Stimulated activated CD8-positive, alpha-beta memory T cell treated with anti-CD3 and anti-CD28 coated beads, Interleukin-2, amount 100 ng/mL, for 48 hours (primary cell): ENCODE measurements at regions not wholly inside any gene's neighbourhood (a gene's known extent, or its start where the extent isn't known, plus 50 kb on each side); places are given as distances from the start of the nearest gene placed in this dataset.
"Not testable (repeated sequence)": the region's sequence is repeated elsewhere in the genome, so short reads cannot be mapped to it uniquely, and the experiment has no call there.

ENCODE experiments used
- DNase-seq, 2 donors: peaks; one replicate each; pipeline ENCODE4 v3.0.0-alpha.2; 2020; ENCODE audit warnings: low read depth in 2 of 2

GRCh38 chr15:46933332-46933731 is 784.0 kb upstream of the SEMA6D start:
- no peak for DNase-seq

- DNase-seq, result no peak
Measured at GRCh38 chr15:46934851-46935250, 782.5 kb upstream of the SEMA6D start.

DNA sequence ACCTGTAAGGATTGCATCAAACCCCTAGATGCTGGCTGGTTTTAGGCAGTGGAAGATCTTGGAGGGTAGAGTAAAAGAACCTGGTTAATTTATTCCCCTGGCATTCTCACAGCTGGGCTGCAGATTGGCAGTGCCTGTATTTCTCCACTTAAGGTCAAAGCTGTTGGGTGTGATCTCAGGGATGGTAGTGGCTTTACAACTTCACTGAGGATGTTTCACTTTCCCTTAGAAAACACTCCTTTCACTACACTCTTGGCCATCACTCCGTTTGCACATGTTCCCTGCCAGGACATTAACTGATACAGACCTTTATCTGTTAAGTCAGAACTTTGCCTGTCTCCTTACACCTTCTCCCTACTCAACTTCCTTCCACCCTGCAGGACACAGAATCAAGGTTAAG is 779.1 kb upstream of the SEMA6D start:
- DNase-seq, result no peak

GRCh38 chr15:46941241-46941640 is 776.1 kb upstream of the SEMA6D start:
- DNase-seq, result no peak

- no peak for DNase-seq
Measured at GRCh38 chr15:46946953-46947352, 770.4 kb upstream of the SEMA6D start.

DNA sequence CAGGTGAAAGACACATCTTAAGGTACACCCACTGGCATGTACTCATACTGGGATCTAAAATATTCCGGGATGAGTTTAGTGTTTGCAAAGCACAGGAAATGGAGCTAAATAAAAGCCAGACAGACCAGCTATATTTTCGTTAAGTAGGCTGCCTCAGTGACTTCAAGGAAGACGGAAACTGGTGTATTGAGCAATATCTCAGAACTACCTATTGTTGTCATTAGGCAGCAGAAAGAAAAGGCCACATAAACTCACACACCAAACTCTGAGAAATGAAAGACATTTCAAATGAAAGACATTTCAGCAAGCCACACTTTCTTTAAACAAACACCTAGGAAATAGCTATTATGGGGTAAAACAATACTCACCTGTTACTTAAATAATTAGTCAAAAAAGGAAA is 761.7 kb upstream of the SEMA6D start:
- no peak for DNase-seq

- DNase-seq, result no peak
Measured at GRCh38 chr15:46956456-46956855, 760.8 kb upstream of the SEMA6D start.

DNA sequence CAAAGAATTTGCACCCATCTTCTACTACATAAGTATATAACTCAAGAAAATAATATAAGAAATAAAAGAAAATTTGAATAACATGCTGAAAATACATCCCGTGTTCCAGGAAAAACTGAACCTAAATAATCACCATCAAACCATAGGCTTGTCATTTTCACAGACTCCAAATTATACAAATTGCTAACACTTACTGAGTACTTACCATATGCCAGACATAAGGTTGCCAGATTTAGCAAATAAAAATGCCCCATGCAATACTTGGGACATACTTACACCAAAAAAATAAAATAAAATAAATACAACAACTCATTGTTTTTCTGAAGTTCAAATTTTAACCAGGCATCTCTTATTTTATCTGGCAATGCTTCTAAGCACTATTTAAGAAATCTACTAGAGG is 760.4 kb upstream of the SEMA6D start:
- DNase-seq, result no peak

- DNase-seq, result no peak
Measured at GRCh38 chr15:46960581-46960980, 756.7 kb upstream of the SEMA6D start.

DNA sequence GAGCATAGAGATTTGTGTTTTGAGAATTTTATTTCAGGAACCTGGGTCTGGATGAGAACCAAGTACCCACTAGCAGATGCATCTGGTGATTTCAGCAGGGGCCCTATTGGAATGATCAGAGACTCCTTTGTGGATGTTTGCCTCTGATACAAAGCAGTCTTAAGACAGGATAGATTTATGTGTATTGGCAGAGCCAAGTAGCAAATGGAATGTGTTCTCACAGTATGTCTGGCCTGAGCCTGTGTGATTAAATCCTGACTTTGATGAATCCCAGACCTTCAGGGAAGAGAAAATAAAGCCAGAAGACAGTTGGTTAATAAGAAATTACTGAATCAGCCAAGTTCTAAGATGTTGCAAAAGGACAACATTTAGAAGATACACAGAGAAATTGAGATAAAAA is 755.5 kb upstream of the SEMA6D start:
- no peak for DNase-seq

DNA sequence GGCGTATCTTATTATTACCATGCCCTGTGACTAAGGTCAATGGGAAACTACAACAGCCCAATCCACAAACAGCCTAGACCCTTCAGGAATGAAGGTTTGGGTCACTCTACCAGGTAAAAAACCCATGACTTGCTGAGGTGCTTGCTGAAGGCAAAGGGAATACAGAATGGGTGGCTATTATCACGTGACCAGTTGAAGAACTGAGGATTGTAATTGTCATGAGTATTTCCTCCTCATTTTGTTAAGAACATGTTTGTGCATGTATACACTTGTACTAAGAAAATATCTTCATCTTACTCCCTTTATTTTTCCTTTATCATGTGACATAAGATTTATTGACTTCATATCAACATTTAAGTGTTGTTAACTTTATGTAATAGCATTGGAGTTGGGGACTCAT is 729.2 kb upstream of the SEMA6D start:
- DNase-seq, result not testable (repeated sequence)

GRCh38 chr15:46996359-46996758 is 720.9 kb upstream of the SEMA6D start:
- no peak for DNase-seq

DNA sequence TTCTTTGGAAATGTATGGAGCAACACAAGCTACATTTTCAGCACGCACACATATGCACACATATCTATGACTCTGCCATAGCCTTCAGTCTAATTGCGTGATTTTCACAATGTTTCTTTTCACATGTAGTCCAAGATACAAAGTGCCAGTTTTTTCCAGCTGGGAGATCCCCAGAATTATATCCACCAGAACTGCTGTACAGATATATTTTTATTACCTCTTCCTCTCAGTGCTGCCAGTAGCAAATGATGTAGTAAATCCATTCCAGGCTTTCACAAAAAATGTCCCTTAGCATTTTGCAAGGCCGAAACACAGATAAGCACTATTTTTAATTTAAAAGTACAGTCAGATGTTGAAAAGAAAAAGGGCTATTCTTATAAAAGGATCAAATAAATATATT is 719.8 kb upstream of the SEMA6D start:
- DNase-seq, result no peak

DNA sequence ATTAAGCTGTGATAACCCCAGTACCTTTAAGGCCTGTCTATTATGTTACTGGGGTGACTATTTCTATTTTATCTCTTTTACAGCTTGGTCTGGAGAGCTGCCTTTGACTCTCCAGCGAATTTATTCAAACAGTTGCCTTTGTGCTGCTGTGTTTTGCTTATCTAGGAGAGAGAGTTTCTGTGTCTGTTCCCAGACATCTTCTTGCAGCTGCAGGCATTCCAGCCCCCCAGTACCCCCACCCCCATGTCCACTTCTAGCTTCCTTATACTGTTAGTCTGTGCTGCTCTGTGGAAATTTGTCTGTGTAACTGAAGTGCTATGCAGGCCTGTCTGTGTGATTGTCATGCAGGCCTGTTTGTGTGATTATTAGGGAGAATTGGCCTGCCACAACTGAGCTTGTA is 713.7 kb upstream of the SEMA6D start:
- no peak for DNase-seq

- no peak for DNase-seq
Measured at GRCh38 chr15:47013446-47013845, 703.9 kb upstream of the SEMA6D start.

DNA sequence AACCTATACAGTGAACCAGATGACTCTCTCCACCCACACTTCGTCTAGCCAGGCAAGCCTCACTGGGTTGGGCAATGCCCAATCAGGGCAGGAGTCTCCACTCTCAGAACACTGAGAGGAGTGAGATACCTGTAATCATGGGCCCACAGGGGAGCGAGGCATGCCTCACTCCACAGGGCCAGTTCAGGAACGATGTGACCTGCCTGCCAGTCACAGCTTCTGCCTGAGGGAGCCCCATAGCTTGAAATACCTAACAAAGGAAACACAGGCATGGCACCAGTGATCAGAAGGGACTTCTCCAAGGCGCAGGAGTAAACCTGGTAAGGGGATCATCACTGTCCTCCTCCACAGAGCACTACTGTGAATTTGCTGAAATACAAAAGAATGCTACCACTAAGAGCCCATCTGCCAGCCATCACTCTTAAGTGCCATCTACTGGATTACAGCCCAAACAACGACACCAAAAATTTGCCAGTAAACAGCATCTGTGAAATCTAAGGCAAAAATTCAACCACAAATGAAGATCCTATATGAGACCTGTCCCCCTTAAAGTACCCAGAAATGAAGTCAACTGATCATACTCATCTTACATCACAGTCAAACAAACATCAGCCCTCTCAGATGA is 689.9 kb upstream of the SEMA6D start:
- DNase-seq, result no peak

- DNase-seq, result no peak
Measured at GRCh38 chr15:47035475-47036406, 681.6 kb upstream of the SEMA6D start.

- no peak for DNase-seq
Measured at GRCh38 chr15:47037003-47037402, 680.3 kb upstream of the SEMA6D start.

- no peak for DNase-seq
Measured at GRCh38 chr15:47039225-47039624, 678.1 kb upstream of the SEMA6D start.

- DNase-seq, result no peak
Measured at GRCh38 chr15:47041301-47041700, 676.0 kb upstream of the SEMA6D start.

DNA sequence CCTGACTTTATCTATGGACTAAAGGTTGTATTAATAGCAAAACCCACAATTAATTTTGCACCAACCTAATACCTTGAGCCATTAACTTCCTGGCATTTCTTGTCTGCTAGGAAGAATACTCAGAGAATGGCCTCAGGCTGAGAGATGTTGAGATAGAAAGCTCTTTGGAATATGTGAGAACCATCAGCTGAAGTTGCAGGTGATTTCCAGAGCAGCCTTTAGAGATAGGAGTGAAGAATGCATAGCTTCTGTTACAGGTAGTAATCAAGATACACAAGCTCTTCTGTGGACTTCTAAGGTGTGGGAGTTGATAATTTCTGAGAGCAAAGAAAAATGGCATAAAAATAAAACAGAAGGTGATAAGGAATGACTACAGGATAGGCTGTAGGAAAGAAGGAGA is 669.3 kb upstream of the SEMA6D start:
- DNase-seq, result not testable (repeated sequence)

- no peak for DNase-seq
Measured at GRCh38 chr15:47066392-47066791, 650.9 kb upstream of the SEMA6D start.

DNA sequence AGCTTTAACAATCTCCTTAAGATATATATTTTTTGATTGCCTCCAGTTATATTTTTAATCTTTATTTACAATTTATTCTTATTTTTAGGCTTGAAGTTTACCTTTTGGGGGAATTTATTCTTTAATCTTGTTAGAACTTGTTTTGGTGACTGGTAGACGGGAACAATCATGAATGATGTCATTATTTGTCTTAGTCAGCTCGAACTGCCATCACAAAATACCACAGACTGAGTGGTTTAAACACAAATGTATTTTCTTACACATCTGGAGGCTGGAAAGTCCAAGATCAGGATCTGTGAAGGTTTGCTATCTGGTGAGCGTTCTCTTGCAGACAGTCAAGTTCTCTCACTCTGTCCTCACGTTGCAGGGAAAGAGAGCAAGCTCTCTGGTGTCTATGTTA is 639.5 kb upstream of the SEMA6D start:
- DNase-seq, result not testable (repeated sequence)
